ENCODE measurements at regions not wholly inside any gene's neighbourhood (a gene's known extent, or its start where the extent isn't known, plus 50 kb on each side); places are given as distances from the start of the nearest gene placed in this dataset.

DNA sequence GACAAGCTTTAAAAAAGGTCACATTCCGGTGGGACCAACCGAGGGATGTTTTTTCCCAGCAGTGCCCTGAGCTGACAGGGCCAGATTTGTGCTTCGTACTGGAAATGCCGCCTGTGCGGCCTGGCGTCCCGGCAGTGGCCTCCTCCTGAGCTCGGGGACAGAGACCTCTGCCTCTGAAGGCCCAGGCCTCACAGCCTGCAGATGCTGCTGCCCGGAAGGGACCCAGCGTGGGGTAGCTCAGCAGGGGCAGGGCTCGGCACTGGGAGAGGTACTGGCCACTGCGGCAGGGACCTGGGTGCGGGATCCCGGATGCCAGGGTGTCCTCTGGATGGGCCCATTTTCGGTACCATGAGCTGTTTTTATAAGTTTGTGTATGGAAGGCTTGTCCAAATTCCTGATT, 52.4 kb upstream of the CFAP46 start:
- H3K27me3 ChIP-seq = no peaks in the 10 kb centered on the region
- no peaks in the 10 kb centered on the region for H3K9me3 ChIP-seq
- H3K4me1 ChIP-seq = no peaks in the 10 kb centered on the region
- intact Hi-C loops (cut with DNase I) = no loop called here
- no peak for DNase-seq
- H3K27ac ChIP-seq = no peak overlapping the region
- ATAC-seq = no peak
- 62 to 71% methylated on average over 13 to 15 of the region's 15 CpGs for WGBS, 2 donors
- TF ChIP-seq POLR2A (IDR thresholded peaks at IDR 0.05) (no peak), CTCF (IDR thresholded peaks at IDR 0.05) (no peak)
- H3K4me3 ChIP-seq = no peak overlapping the region
- H3K36me3 ChIP-seq (replicated peaks in 1 of 2; ENCODE audit: insufficient read depth in 1 of 2, low read depth in 2 of 2) = no peaks in the 10 kb centered on the region

DNA sequence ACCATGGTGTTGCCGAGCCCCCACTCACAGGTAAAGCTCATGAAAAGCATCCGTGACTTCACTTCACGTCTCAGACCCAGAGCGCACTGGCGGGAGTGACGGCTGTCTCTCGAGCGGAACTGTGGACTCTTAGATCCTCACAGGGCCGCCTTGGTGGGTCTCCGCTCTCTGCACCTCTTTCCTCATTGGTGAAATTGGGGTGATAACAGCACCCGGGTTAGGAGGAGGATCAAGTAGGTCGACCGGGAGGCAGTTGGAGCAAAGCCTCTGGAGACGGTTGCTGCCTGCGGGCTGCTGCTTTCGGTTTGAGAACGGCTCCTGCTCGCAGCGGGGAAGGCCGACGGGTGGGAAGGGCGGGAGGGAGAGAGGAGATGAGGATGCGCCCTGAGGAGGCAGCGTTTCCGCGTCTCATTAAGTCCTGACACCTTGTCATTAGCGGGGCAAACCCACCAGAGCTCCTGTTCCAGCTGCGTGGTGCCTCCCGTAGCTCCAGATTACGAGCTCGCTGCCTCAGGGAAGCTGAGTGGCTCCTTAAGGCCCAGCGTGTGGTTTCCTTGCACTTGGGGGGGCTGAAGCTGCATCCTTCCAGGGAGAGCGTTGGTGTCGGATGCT, 51.9 kb upstream of the CFAP46 start:
- DNase-seq = no peak
- WGBS, 2 donors = 19 to 42% methylated on average over 24 to 34 of the region's 34 CpGs

DNA sequence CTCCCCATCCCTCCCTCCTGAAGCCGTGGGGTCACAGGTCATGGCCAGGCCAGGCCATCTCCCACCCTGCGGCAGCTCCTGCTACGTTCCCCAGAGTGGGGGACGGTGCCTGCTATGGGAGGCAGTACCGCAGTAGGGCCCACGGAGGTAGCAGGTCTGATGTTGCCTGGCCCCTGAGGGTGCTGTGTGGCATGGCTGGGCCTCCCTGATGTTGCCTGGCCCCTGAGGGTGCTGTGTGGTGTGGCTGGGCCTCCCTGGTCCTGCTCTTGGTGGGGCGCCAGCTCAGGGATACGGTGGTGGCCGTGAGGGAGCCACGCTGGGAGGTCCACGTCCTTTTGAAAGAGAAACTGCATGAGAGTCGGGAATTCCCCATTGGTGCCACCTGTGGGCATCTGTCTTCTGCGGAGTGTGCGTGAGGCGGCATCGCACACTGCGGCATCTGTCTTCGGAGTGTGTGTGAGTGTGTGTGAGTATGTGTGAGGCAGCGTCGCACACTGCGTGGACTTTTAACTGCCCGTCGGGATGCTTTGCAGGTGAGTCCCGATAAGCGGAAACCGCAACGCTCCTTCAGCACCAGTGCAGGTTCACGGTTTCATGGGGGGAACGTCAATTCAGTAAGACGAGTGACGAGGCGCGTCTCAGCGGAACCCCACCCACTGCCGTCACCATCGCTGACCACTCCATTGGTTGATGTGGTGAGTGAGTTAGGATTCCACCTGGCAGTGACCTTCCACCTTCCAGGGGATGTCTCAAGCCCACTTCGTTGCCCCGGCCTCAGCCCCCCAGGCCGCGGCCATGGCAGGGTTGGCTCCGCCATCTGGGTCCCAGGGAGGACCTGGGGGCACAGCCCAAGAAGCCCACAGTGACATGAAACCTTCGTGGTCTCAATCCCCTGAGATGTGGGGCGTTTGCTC, 51.2 kb upstream of the CFAP46 start:
- intact Hi-C loops (cut with DNase I) = no loop called here
- H3K27ac ChIP-seq = no peak overlapping the region
- no peak overlapping the region for H3K4me3 ChIP-seq
- no peaks in the 10 kb centered on the region for H3K9me3 ChIP-seq
- no peaks in the 10 kb centered on the region for H3K27me3 ChIP-seq
- no peaks in the 10 kb centered on the region for H3K36me3 ChIP-seq (replicated peaks in 1 of 2; ENCODE audit: insufficient read depth in 1 of 2, low read depth in 2 of 2)
- ATAC-seq = no peak
- 78 to 80% methylated on average over 35 to 43 of the region's 43 CpGs for WGBS, 2 donors
- H3K4me1 ChIP-seq = no peaks in the 10 kb centered on the region
- TF ChIP-seq CTCF (IDR thresholded peaks at IDR 0.05) (no peak), POLR2A (IDR thresholded peaks at IDR 0.05) (no peak)
- no peak for DNase-seq

More for the DNA sequence above, 51.9 kb upstream of the CFAP46 start:
- intact Hi-C loops (cut with DNase I) = no loop called here
- no peak for ATAC-seq
- no peaks in the 10 kb centered on the region for H3K9me3 ChIP-seq
- no peak overlapping the region for H3K4me3 ChIP-seq
- no peaks in the 10 kb centered on the region for H3K36me3 ChIP-seq (replicated peaks in 1 of 2; ENCODE audit: insufficient read depth in 1 of 2, low read depth in 2 of 2)
- no peaks in the 10 kb centered on the region for H3K4me1 ChIP-seq
- no peak for TF ChIP-seq CTCF (IDR thresholded peaks at IDR 0.05)
- no peak for TF ChIP-seq POLR2A (IDR thresholded peaks at IDR 0.05)
- no peaks in the 10 kb centered on the region for H3K27me3 ChIP-seq
- no peak overlapping the region for H3K27ac ChIP-seq

- Histone ChIP-seq H3K36me3 (replicated peaks in 1 of 2; ENCODE audit: insufficient read depth in 1 of 2, low read depth in 2 of 2) (no peaks in the 10 kb centered on the region), H3K4me3 (no peak overlapping the region), H3K27me3 (no peaks in the 10 kb centered on the region), H3K9me3 (no peaks in the 10 kb centered on the region), H3K27ac (no peak overlapping the region), H3K4me1 (no peaks in the 10 kb centered on the region)
- WGBS, 2 donors = 66 to 75% methylated on average over 12 to 36 of the region's 36 CpGs
- no peak for TF ChIP-seq POLR2A (IDR thresholded peaks at IDR 0.05)
- TF ChIP-seq CTCF (IDR thresholded peaks at IDR 0.05) = no peak
- DNase-seq (no peak), ATAC-seq (no peak)
- intact Hi-C loops (cut with DNase I) = no loop called here
Measured at GRCh38 chr10:132992433-132993215, 50.3 kb upstream of the CFAP46 start.

Data from body of pancreas (tissue), 4 donors.